H9 (cell line): ENCODE measurements at regions not wholly inside any gene's neighbourhood (a gene's known extent, or its start where the extent isn't known, plus 50 kb on each side); places are given as distances from the start of the nearest gene placed in this dataset.

ENCODE experiments used
- DNase-seq: peaks from one replicate; pipeline ENCODE4 v3.0.0-alpha.2; 2017
- H2AFZ ChIP-seq: one replicate; pipeline ENCODE4 v1.6.1; 2013; ENCODE audit warnings: mild to moderate bottlenecking, low read length, control low read depth, moderate library complexity
- H2AK5ac ChIP-seq: 2 replicates; pipeline ENCODE4 v1.6.1; 2013; ENCODE audit warnings: low read length, control low read depth, mixed read lengths; ENCODE audit not compliant: insufficient read length
- H2BK120ac ChIP-seq: one replicate; pipeline ENCODE4 v1.6.1; 2013; ENCODE audit warnings: low read depth, mild to moderate bottlenecking, low read length, control low read depth, inconsistent platforms; ENCODE audit not compliant: poor library complexity, severe bottlenecking
- H2BK12ac ChIP-seq: 2 replicates; pipeline ENCODE4 v1.6.1; 2013; ENCODE audit warnings: low read length, control low read depth, mixed read lengths, low read depth; ENCODE audit not compliant: insufficient read length
- H2BK15ac ChIP-seq: 2 replicates; pipeline ENCODE4 v1.6.1; 2013; ENCODE audit warnings: low read depth, low read length, control low read depth
- H2BK20ac ChIP-seq: one replicate; pipeline ENCODE4 v1.6.1; 2013; ENCODE audit warnings: low read depth, mild to moderate bottlenecking, low read length, control low read depth, inconsistent platforms; ENCODE audit not compliant: poor library complexity, severe bottlenecking
- H2BK5ac ChIP-seq: 2 replicates; pipeline ENCODE4 v1.6.1; 2013; ENCODE audit warnings: low read length, control low read depth, mixed read lengths; ENCODE audit not compliant: insufficient read length
- H3K14ac ChIP-seq: 2 replicates; pipeline ENCODE4 v1.6.1; 2013; ENCODE audit warnings: low read length, control low read depth; ENCODE audit not compliant: insufficient read depth
- H3K18ac ChIP-seq: 2 replicates; pipeline ENCODE4 v1.6.1; 2013; ENCODE audit warnings: low read depth, mild to moderate bottlenecking, mixed read lengths, low read length, control low read depth; ENCODE audit not compliant: insufficient read length
- H3K23ac ChIP-seq: 2 replicates; pipeline ENCODE4 v1.6.1; 2013; ENCODE audit warnings: low read length, control low read depth, mixed read lengths, low read depth; ENCODE audit not compliant: insufficient read length
- H3K23me2 ChIP-seq: 2 replicates; pipeline ENCODE4 v1.6.1; 2013; ENCODE audit warnings: low read depth, mild to moderate bottlenecking, mixed read lengths, low read length, control low read depth; ENCODE audit not compliant: insufficient read length, poor library complexity, severe bottlenecking
- H3K27ac ChIP-seq: 2 replicates; pipeline ENCODE4 v1.5.1; 2013; ENCODE audit warnings: low read length, control low read depth, mixed read lengths, low read depth; ENCODE audit not compliant: insufficient read length
- H3K27me3 ChIP-seq: 2 replicates; pipeline ENCODE4 v1.6.1; 2013; ENCODE audit warnings: low read length, control low read depth, inconsistent platforms; ENCODE audit not compliant: insufficient read depth
- H3K4ac ChIP-seq: 2 replicates; pipeline ENCODE4 v1.6.1; 2013; ENCODE audit warnings: low read depth, mild to moderate bottlenecking, control low read depth, inconsistent platforms, low read length, moderate library complexity
- H3K4me1 ChIP-seq: 2 replicates; pipeline ENCODE4 v1.6.1; 2013; ENCODE audit warnings: low read length, control low read depth, inconsistent platforms; ENCODE audit not compliant: insufficient read depth
- H3K4me2 ChIP-seq: 2 replicates; pipeline ENCODE4 v1.6.1; 2013; ENCODE audit warnings: low read length, control low read depth, mixed read lengths; ENCODE audit not compliant: insufficient read length, insufficient read depth
- H3K56ac ChIP-seq: 2 replicates; pipeline ENCODE4 v1.6.1; 2013; ENCODE audit warnings: low read depth, mild to moderate bottlenecking, mixed read lengths, low read length, control low read depth; ENCODE audit not compliant: insufficient read length
- H3K79me1 ChIP-seq: 2 replicates; pipeline ENCODE4 v1.6.1; 2013; ENCODE audit warnings: low read depth, mild to moderate bottlenecking, moderate library complexity, low read length, control low read depth, inconsistent platforms; ENCODE audit not compliant: insufficient read depth, poor library complexity, severe bottlenecking
- H3K79me2 ChIP-seq: 2 replicates; pipeline ENCODE4 v1.6.1; 2013; ENCODE audit warnings: low read length, control low read depth, inconsistent platforms; ENCODE audit not compliant: insufficient read depth
- H3K9ac ChIP-seq: 2 replicates; pipeline ENCODE4 v1.6.1; 2013; ENCODE audit warnings: low read length, control low read depth, mixed read lengths; ENCODE audit not compliant: insufficient read length; ENCODE audit errors: extremely low read depth
- H3K9me3 ChIP-seq: one replicate; pipeline ENCODE4 v1.6.1; 2013; ENCODE audit warnings: low read depth, low read length, inconsistent platforms; ENCODE audit not compliant: control insufficient read depth
- H3T11ph ChIP-seq: one replicate; pipeline ENCODE4 v1.6.1; 2013; ENCODE audit warnings: mild to moderate bottlenecking, low read length, control low read depth, inconsistent platforms
- H4K20me1 ChIP-seq: one replicate; pipeline ENCODE4 v1.6.1; 2013; ENCODE audit not compliant: control insufficient read depth, insufficient read length, insufficient read depth
- H4K5ac ChIP-seq: 2 replicates; pipeline ENCODE4 v1.6.1; 2013; ENCODE audit warnings: low read depth, mild to moderate bottlenecking, mixed read lengths, low read length, control low read depth; ENCODE audit not compliant: insufficient read length
- H4K8ac ChIP-seq: replicated peaks from 2 replicates; pipeline ENCODE4 v1.6.1; 2013; ENCODE audit warnings: low read length, control low read depth, mixed read lengths, low read depth; ENCODE audit not compliant: insufficient read length
- H4K91ac ChIP-seq: 2 replicates; pipeline ENCODE4 v1.6.1; 2013; ENCODE audit warnings: low read depth, mild to moderate bottlenecking, moderate library complexity, mixed read lengths, low read length, control low read depth; ENCODE audit not compliant: insufficient read length
- H3K27ac Mint-ChIP-seq, 3 experiments: 2 replicates in 2 of 3; 3 replicates in 1 of 3; pipeline ENCODE4 v1.8.0; 2020 to 2021; ENCODE audit warnings: mixed read lengths in 3 of 3, mild to moderate bottlenecking in 1 of 3, moderate library complexity in 1 of 3
- H3K27me3 Mint-ChIP-seq: 2 replicates; pipeline ENCODE4 v1.8.0; 2021; ENCODE audit warnings: low read depth, mild to moderate bottlenecking, moderate library complexity, mixed read lengths
- H3K36me3 Mint-ChIP-seq, 3 experiments: 2 replicates in 2 of 3; 3 replicates in 1 of 3; pipeline ENCODE4 v1.8.0; 2020 to 2021; ENCODE audit warnings: low read depth in 3 of 3, mixed read lengths in 3 of 3; ENCODE audit not compliant: insufficient read depth in 1 of 3
- H3K4me1 Mint-ChIP-seq, 2 experiments: 2 replicates each; pipeline ENCODE4 v1.8.0; 2020; ENCODE audit warnings: mixed read lengths in 2 of 2
- H3K4me3 Mint-ChIP-seq, 2 experiments: 2 replicates in 1 of 2; 3 replicates in 1 of 2; pipeline ENCODE4 v1.8.0; 2020 to 2021; ENCODE audit warnings: mild to moderate bottlenecking in 2 of 2, mixed read lengths in 2 of 2, moderate library complexity in 1 of 2
- H3K9me3 Mint-ChIP-seq, 2 experiments: 2 replicates in 1 of 2; 3 replicates in 1 of 2; pipeline ENCODE4 v1.8.0; 2020; ENCODE audit warnings: mild to moderate bottlenecking in 2 of 2, mixed read lengths in 2 of 2, moderate library complexity in 1 of 2
- CTCF ChIP-seq: fragments of 200-600 bp; sonication (generic); conservative IDR thresholded peaks from 3 replicates; pipeline ENCODE4 v1.8.0; 2021; ENCODE audit warnings: antibody characterized with exemption, mild to moderate bottlenecking
- WGBS: extraction: QIAGEN DNeasy Blood & Tissue Kit; methylation state at CpG from one replicate; pipeline ENCODE4 v1.1.7; 2013; ENCODE audit warnings: missing lambda C conversion rate, low lambda C conversion rate, mixed read lengths; ENCODE audit not compliant: insufficient read length; ENCODE audit errors: extremely low coverage; 5-methylcytosine and 5-hydroxymethylcytosine counted together

GRCh38 chr5:171628633-171628974 is 157.0 kb upstream of the SMIM23 start:
- Histone ChIP-seq H3K18ac (no peak overlapping the region), H3K56ac (no peak overlapping the region), H4K8ac (no peak overlapping the region), H2AFZ (no peak overlapping the region), H3K23ac (no peak overlapping the region), H2BK120ac (no peak overlapping the region), H4K5ac (no peak overlapping the region), H2BK5ac (no peak overlapping the region), H3K23me2 (no peaks in the 10 kb centered on the region), H3K14ac (no peak overlapping the region), H3K4me1 (peaks cover 7% of the 10 kb centered on the region; the same call in 1 of the 2 replicates), H3K27me3 (peaks cover 17% of the 10 kb centered on the region), H2BK15ac (no peak overlapping the region), H3K27ac (no peak overlapping the region), H3K79me1 (no peaks in the 10 kb centered on the region), H4K91ac (no peak overlapping the region), H3K79me2 (no peaks in the 10 kb centered on the region), H2BK20ac (no peak overlapping the region), H2AK5ac (no peak overlapping the region), H3K4me2 (no peak overlapping the region), H4K20me1 (no peaks in the 10 kb centered on the region), H3K9ac (no peak overlapping the region), H3K4ac (no peak overlapping the region), H2BK12ac (no peak overlapping the region), H3K9me3 (no peaks in the 10 kb centered on the region), H3T11ph (no peak overlapping the region)
- peaks cover 89% of the 10 kb centered on the region for H3K27me3 Mint-ChIP-seq
- no CpG with 5 or more reads among the region's 6 CpGs for WGBS
- no peaks in the 10 kb centered on the region; a peak in 1 of 7 replicates for H3K36me3 Mint-ChIP-seq
- no peak overlapping the region for H3K4me3 Mint-ChIP-seq
- no peak for TF ChIP-seq CTCF
- no peak for DNase-seq
- H3K4me1 Mint-ChIP-seq = peaks cover 15 to 16% of the 10 kb centered on the region in 2 experiments
- H3K9me3 Mint-ChIP-seq = peaks cover 0 to 7% of the 10 kb centered on the region in 2 experiments; a peak in 1 of 5 replicates
- no peak overlapping the region; a peak in 1 of 7 replicates for H3K27ac Mint-ChIP-seq
